IMR-90 (cell line): ENCODE measurements at regions not wholly inside any gene's neighbourhood (a gene's known extent, or its start where the extent isn't known, plus 50 kb on each side); places are given as distances from the start of the nearest gene placed in this dataset.

Source experiments
- ATAC-seq: fragments of 200-7000 bp; cut with Tn5 transposase; 2 replicates; pipeline ENCODE4 v1.9.1; 2020; ENCODE audit warnings: low read depth, mild to moderate bottlenecking, moderate library complexity
- BruUV-seq: library from RNA; stranded (reverse); fragments of 400-500 nt; replicated peaks from 2 replicates; lab custom pipeline; 2021; lab: Mats Ljungman, UMichigan
- CTCF ChIA-PET: fragments of 300-600 bp; formaldehyde crosslinking; extraction: SDS; loops from one replicate; lab custom pipeline; 2021; ENCODE audit warnings: antibody characterized with exemption; lab: Yijun Ruan, JAX
- POLR2A ChIA-PET: fragments of 300-600 bp; sonication (Branson Sonifier 250); formaldehyde crosslinking; loops from one replicate; lab custom pipeline; 2022; ENCODE audit warnings: antibody characterized with exemption; ENCODE audit not compliant: unreplicated experiment; lab: Charles Lee
- DNase-seq: peaks from one replicate; pipeline ENCODE4 v3.0.0; 2013
- H2AFZ ChIP-seq: replicated peaks from 2 replicates; pipeline ENCODE3; 2013; ENCODE audit warnings: low read length, mild to moderate bottlenecking; ENCODE audit not compliant: poor library complexity
- H2AK5ac ChIP-seq: 2 replicates; pipeline ENCODE4 v1.6.1; 2013; ENCODE audit warnings: low read depth, low read length, inconsistent platforms
- H2AK9ac ChIP-seq: replicated peaks from 2 replicates; pipeline ENCODE3; 2013; ENCODE audit warnings: mild to moderate bottlenecking, low read depth, low read length, moderate library complexity; ENCODE audit not compliant: poor library complexity
- H2BK120ac ChIP-seq: 2 replicates; pipeline ENCODE4 v1.6.1; 2013; ENCODE audit warnings: low read depth, low read length, inconsistent platforms
- H2BK15ac ChIP-seq: 3 replicates; pipeline ENCODE4 v1.6.1; 2013; ENCODE audit warnings: low read depth, low read length, inconsistent platforms
- H2BK20ac ChIP-seq: 2 replicates; pipeline ENCODE4 v1.6.1; 2013; ENCODE audit warnings: low read depth, mild to moderate bottlenecking, inconsistent platforms, low read length, moderate library complexity
- H2BK5ac ChIP-seq: 2 replicates; pipeline ENCODE4 v1.6.1; 2013; ENCODE audit warnings: mild to moderate bottlenecking, low read depth, low read length, inconsistent platforms; ENCODE audit not compliant: poor library complexity, severe bottlenecking
- H3K14ac ChIP-seq: replicated peaks from 2 replicates; pipeline ENCODE4 v1.6.1; 2013; ENCODE audit warnings: low read depth, low read length, inconsistent platforms
- H3K18ac ChIP-seq: 2 replicates; pipeline ENCODE4 v1.6.1; 2013; ENCODE audit warnings: low read depth, low read length, control low read depth
- H3K23ac ChIP-seq: 2 replicates; pipeline ENCODE4 v1.6.1; 2013; ENCODE audit warnings: low read depth, low read length, inconsistent platforms
- H3K27ac ChIP-seq: 2 replicates; pipeline ENCODE4 v1.5.1; 2013; ENCODE audit warnings: mild to moderate bottlenecking, control low read depth, low read length; ENCODE audit not compliant: insufficient read depth
- H3K27me3 ChIP-seq: 2 replicates; pipeline ENCODE4 v1.6.1; 2013; ENCODE audit warnings: low read length; ENCODE audit not compliant: control insufficient read depth, insufficient read depth
- H3K36me3 ChIP-seq: 2 replicates; pipeline ENCODE4 v1.6.1; 2013; ENCODE audit warnings: low read length, mixed read lengths; ENCODE audit not compliant: control insufficient read depth, insufficient read depth
- H3K4ac ChIP-seq: 2 replicates; pipeline ENCODE4 v1.6.1; 2013; ENCODE audit warnings: low read depth, low read length, inconsistent platforms
- H3K4me1 ChIP-seq: 2 replicates; pipeline ENCODE4 v1.6.1; 2013; ENCODE audit warnings: low read length, mixed read lengths; ENCODE audit not compliant: control insufficient read depth, insufficient read depth
- H3K4me2 ChIP-seq: 2 replicates; pipeline ENCODE4 v1.6.1; 2013; ENCODE audit warnings: low read depth, mild to moderate bottlenecking, control low read depth, low read length, moderate library complexity
- H3K4me3 ChIP-seq: 2 replicates; pipeline ENCODE4 v1.5.1; 2013; ENCODE audit warnings: low read depth, mild to moderate bottlenecking, control low read depth, low read length, moderate library complexity; ENCODE audit not compliant: insufficient read depth
- H3K56ac ChIP-seq: 2 replicates; pipeline ENCODE4 v1.6.1; 2013; ENCODE audit warnings: low read length, inconsistent platforms; ENCODE audit not compliant: insufficient read depth; ENCODE audit errors: extremely low read depth
- H3K79me1 ChIP-seq, 2 experiments: 2 replicates each; pipeline ENCODE4 v1.6.1; 2013; ENCODE audit warnings: low read length in 2 of 2, inconsistent platforms in 1 of 2, low read depth in 1 of 2
- H3K9ac ChIP-seq: 2 replicates; pipeline ENCODE4 v1.6.1; 2013; ENCODE audit warnings: low read depth, low read length, control low read depth
- H3K9me1 ChIP-seq: 2 replicates; pipeline ENCODE4 v1.6.1; 2013; ENCODE audit warnings: low read length, inconsistent platforms; ENCODE audit not compliant: insufficient read depth
- H3K9me3 ChIP-seq: 2 replicates; pipeline ENCODE4 v1.6.1; 2013; ENCODE audit warnings: low read length; ENCODE audit not compliant: control insufficient read depth, insufficient read depth
- H4K20me1 ChIP-seq: 2 replicates; pipeline ENCODE4 v1.6.1; 2013; ENCODE audit warnings: low read length, inconsistent platforms; ENCODE audit not compliant: insufficient read depth
- H4K5ac ChIP-seq: 2 replicates; pipeline ENCODE4 v1.6.1; 2013; ENCODE audit warnings: mild to moderate bottlenecking, low read depth, low read length, control low read depth
- H4K8ac ChIP-seq, 2 experiments: 2 replicates each; pipeline ENCODE4 v1.6.1; 2013; ENCODE audit warnings: low read depth in 2 of 2, low read length in 2 of 2, control low read depth in 1 of 2, inconsistent platforms in 1 of 2
- H4K91ac ChIP-seq: 2 replicates; pipeline ENCODE4 v1.6.1; 2013; ENCODE audit warnings: low read depth, low read length, inconsistent platforms; ENCODE audit not compliant: insufficient read depth
- BHLHE40 ChIP-seq: fragments of 150-350 bp; IDR thresholded peaks from 2 replicates; pipeline ENCODE4 v1.6.1; 2016; ENCODE audit warnings: mild to moderate bottlenecking, low read depth, low read length
- CEBPB ChIP-seq: IDR thresholded peaks from 2 replicates; pipeline ENCODE4 v1.6.1; 2012; ENCODE audit warnings: low read depth, low read length, improper control_type of control experiment
- CHD1 ChIP-seq: IDR thresholded peaks from 2 replicates; pipeline ENCODE4 v1.6.1; 2012; ENCODE audit warnings: low read depth, low read length, improper control_type of control experiment
- FOS ChIP-seq: fragments of 150-350 bp; IDR thresholded peaks from 2 replicates; pipeline ENCODE4 v1.6.1; 2016; ENCODE audit warnings: low read depth, low read length
- MAFK ChIP-seq: IDR thresholded peaks from 2 replicates; pipeline ENCODE4 v1.6.1; 2012; ENCODE audit warnings: low read depth, low read length, improper control_type of control experiment
- MAZ ChIP-seq: IDR thresholded peaks from 2 replicates; pipeline ENCODE4 v1.6.1; 2012; ENCODE audit warnings: low read depth, mild to moderate bottlenecking, low read length, improper control_type of control experiment, moderate library complexity, borderline replicate concordance
- MXI1 ChIP-seq: IDR thresholded peaks from 2 replicates; pipeline ENCODE4 v1.6.1; 2012; ENCODE audit warnings: low read depth, mild to moderate bottlenecking, low read length, moderate library complexity, borderline replicate concordance
- NFE2L2 ChIP-seq: fragments of 150-350 bp; IDR thresholded peaks from 2 replicates; pipeline ENCODE4 v1.6.1; 2016; ENCODE audit warnings: low read depth, mild to moderate bottlenecking, low read length
- POLR2A ChIP-seq: IDR thresholded peaks from 2 replicates; pipeline ENCODE4 v1.6.1; 2012; ENCODE audit warnings: mild to moderate bottlenecking, low read depth, low read length
- RAD21 ChIP-seq: IDR thresholded peaks from 2 replicates; pipeline ENCODE4 v1.6.1; 2012; ENCODE audit warnings: low read length, improper control_type of control experiment
- RCOR1 ChIP-seq: IDR thresholded peaks from 2 replicates; pipeline ENCODE4 v1.6.1; 2012; ENCODE audit warnings: mild to moderate bottlenecking, low read length, improper control_type of control experiment; ENCODE audit not compliant: insufficient replicate concordance
- SMC3 ChIP-seq: fragments of 150-350 bp; IDR thresholded peaks from 2 replicates; pipeline ENCODE4 v1.6.1; 2016; ENCODE audit warnings: low read depth, mild to moderate bottlenecking, antibody characterized with exemption, low read length, moderate library complexity
- WGBS, 2 experiments: methylation state at CpG; one replicate each; pipeline versions ENCODE4 v1.1.5 to v1.1.7; 2013; ENCODE audit warnings: missing lambda C conversion rate in 2 of 2; ENCODE audit not compliant: insufficient read length in 1 of 2; ENCODE audit errors: extremely low coverage in 2 of 2; 5-methylcytosine and 5-hydroxymethylcytosine counted together
- dilution Hi-C: fragments of 300-500 bp; cut with HindIII; formaldehyde crosslinking; loops from one replicate; pipeline ENCODE4 v1.14.3; 2018; ENCODE audit warnings: low sequenced_read_pairs; ENCODE audit not compliant: unreplicated experiment
- in situ Hi-C: fragments of 300-500 bp; cut with MboI; formaldehyde crosslinking; loops from 3 replicates; pipeline ENCODE4 v1.14.3; 2019; ENCODE audit warnings: low sequenced_read_pairs, inconsistent platforms, mixed read lengths
- intact Hi-C: fragments of 100-400 bp; cut with micrococcal nuclease; formaldehyde crosslinking; loops from 2 replicates; pipeline ENCODE4 v1.10.0; 2022
- TF ChIP-seq, protein P1 (sequence below): conservative IDR thresholded peaks from 2 replicates; pipeline ENCODE4 v1.5.1; 2012; ENCODE audit warnings: mild to moderate bottlenecking, low read depth, low read length, improper control_type of control experiment
- TF ChIP-seq, protein P2 (sequence below): fragments of 150-350 bp; IDR thresholded peaks from 2 replicates; pipeline ENCODE4 v1.6.1; 2017; ENCODE audit warnings: mild to moderate bottlenecking, antibody characterized with exemption, low read length, low read depth

DNA sequence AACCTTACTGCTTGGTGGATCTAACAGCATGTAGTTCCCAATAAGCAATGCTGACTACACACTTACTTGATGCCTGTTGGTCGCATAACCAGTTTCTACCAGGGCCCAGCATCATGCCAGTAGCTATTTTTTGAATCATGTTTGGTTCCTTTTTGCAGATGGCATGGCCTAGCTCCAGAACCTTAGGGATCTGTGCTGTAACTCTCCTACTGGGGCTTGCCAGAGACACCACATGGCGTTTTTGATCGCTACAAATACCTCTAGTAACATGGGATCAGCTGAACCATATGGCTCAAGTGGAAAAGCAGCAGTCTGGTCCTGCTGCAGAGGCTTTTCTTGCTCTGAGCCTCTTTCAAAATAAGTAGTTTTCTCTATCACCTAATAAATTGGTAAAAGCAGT is 654.6 kb upstream of the API5 start:
- H3K79me1 ChIP-seq = no peaks in the 10 kb centered on the region
- no peak overlapping the region for H2BK120ac ChIP-seq
- peaks cover 10% of the 10 kb centered on the region for H3K9me3 ChIP-seq
- H3K9me1 ChIP-seq = no peaks in the 10 kb centered on the region
- no peak overlapping the region for H2AK9ac ChIP-seq
- in situ Hi-C loops = no loop called here
- BruUV-seq = no TSS peak
- no peaks in the 10 kb centered on the region for H4K20me1 ChIP-seq
- no peak overlapping the region for H4K91ac ChIP-seq
- H3K27ac ChIP-seq = no peak overlapping the region
- no CpG with 5 or more reads among the region's 3 CpGs for WGBS, 2 experiments
- ATAC-seq (no peak), DNase-seq (no peak)
- dilution Hi-C loops = no loop called here
- H3K27me3 ChIP-seq = no peaks in the 10 kb centered on the region
- no peak overlapping the region for H4K5ac ChIP-seq
- H3K4me1 ChIP-seq = no peaks in the 10 kb centered on the region
- POLR2A ChIA-PET = no interaction called here
- no peak overlapping the region for H3K23ac ChIP-seq
- no peak overlapping the region for H3K56ac ChIP-seq
- no peak overlapping the region for H2AK5ac ChIP-seq
- no peak overlapping the region for H3K18ac ChIP-seq
- no peak overlapping the region for H3K4ac ChIP-seq
- no peak overlapping the region for H2AFZ ChIP-seq
- intact Hi-C loops = no loop called here
- no peak overlapping the region for H3K14ac ChIP-seq
- H4K8ac ChIP-seq = no peak overlapping the region
- no peak overlapping the region for H3K4me3 ChIP-seq
- H2BK15ac ChIP-seq = no peak overlapping the region
- CTCF ChIA-PET = no interaction called here
- no peak overlapping the region for H3K4me2 ChIP-seq
- H2BK5ac ChIP-seq = no peak overlapping the region
- TF ChIP-seq, protein P1, sequence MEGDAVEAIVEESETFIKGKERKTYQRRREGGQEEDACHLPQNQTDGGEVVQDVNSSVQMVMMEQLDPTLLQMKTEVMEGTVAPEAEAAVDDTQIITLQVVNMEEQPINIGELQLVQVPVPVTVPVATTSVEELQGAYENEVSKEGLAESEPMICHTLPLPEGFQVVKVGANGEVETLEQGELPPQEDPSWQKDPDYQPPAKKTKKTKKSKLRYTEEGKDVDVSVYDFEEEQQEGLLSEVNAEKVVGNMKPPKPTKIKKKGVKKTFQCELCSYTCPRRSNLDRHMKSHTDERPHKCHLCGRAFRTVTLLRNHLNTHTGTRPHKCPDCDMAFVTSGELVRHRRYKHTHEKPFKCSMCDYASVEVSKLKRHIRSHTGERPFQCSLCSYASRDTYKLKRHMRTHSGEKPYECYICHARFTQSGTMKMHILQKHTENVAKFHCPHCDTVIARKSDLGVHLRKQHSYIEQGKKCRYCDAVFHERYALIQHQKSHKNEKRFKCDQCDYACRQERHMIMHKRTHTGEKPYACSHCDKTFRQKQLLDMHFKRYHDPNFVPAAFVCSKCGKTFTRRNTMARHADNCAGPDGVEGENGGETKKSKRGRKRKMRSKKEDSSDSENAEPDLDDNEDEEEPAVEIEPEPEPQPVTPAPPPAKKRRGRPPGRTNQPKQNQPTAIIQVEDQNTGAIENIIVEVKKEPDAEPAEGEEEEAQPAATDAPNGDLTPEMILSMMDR = no peak
- TF ChIP-seq RAD21 (no peak), RCOR1 (no peak), FOS (no peak), SMC3 (no peak), BHLHE40 (no peak), POLR2A (no peak), CEBPB (no peak), MXI1 (no peak), MAZ (no peak), MAFK (no peak), CHD1 (no peak), NFE2L2 (no peak)
- TF ChIP-seq, protein P2, sequence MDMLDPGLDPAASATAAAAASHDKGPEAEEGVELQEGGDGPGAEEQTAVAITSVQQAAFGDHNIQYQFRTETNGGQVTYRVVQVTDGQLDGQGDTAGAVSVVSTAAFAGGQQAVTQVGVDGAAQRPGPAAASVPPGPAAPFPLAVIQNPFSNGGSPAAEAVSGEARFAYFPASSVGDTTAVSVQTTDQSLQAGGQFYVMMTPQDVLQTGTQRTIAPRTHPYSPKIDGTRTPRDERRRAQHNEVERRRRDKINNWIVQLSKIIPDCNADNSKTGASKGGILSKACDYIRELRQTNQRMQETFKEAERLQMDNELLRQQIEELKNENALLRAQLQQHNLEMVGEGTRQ = no peak
- no peak overlapping the region for H3K9ac ChIP-seq
- H2BK20ac ChIP-seq = no peak overlapping the region
- no peaks in the 10 kb centered on the region for H3K36me3 ChIP-seq
